GM18511 (cell line): ENCODE measurements at regions not wholly inside any gene's neighbourhood (a gene's known extent, or its start where the extent isn't known, plus 50 kb on each side); places are given as distances from the start of the nearest gene placed in this dataset.
"Not testable (repeated sequence)": the region's sequence is repeated elsewhere in the genome, so short reads cannot be mapped to it uniquely, and the experiment has no call there.

ENCODE experiments used
- ATAC-seq: cut with Tn5 transposase; IDR thresholded peaks from one replicate; pipeline ENCODE4 v1.9.1; 2021; ENCODE audit warnings: mild to moderate bottlenecking, moderate library complexity; ENCODE audit not compliant: unreplicated experiment

- ATAC-seq = no peak
These were observed 572.2 kb upstream of the SOX9 start for GRCh38 chr17:71548540-71549190.

DNA sequence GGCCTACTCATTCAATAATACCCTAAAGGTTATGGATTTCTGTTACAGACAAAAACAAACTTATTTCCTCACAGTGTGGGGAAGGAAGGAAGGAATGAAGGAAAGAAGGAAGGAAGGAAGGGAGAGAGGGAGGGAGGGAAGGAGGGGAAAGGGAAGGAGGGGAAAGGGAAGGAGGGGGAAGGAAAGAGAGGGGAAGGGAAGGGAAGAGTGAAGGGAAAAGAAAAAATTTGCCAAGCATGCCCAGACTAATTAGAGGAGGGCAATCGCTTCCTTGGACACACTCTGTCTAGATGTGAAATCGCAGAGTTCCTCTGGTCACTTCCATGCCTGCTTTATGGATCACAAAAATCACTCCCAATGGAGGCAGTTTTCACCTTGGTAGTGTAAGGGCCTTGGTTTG, 570.1 kb upstream of the SOX9 start:
- ATAC-seq = no peak

DNA sequence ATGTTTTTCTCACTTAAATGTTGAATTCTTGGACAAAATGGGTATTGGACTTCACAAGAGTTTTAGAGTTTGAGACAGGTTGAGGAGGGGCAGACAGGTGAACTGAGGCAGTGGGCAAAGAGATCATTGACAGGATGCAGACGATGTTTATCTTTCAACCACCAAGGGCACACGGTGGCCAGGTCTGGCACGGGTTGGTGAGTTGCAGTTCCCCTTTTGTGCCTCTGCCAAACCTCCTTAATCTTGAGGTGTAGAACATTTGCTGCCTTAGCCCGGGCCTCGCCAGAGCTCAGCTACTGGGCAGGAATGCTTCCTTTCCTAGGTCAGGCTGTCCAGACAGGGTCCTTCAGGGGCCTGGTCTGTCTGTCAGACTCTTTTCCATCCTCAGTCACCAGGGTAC, 567.4 kb upstream of the SOX9 start:
- ATAC-seq = no peak

DNA sequence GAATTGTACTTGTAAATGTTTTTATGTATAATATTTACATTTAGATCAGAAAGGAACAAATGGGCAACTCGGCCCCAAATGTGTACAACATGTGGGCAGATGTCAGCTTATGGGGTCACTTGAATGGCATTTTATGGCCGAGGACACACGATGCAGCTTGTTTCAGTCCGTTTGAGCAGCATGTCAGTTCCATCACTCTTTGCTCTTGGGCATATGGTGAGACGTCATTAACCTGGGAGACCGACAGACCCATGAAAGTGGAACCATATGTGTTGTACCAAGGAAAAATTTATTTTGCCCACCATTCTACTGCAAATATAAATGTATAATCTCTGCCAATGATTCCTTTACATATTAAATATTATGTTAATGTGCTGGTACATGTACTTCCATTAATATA, 561.9 kb upstream of the SOX9 start:
- ATAC-seq = no peak

DNA sequence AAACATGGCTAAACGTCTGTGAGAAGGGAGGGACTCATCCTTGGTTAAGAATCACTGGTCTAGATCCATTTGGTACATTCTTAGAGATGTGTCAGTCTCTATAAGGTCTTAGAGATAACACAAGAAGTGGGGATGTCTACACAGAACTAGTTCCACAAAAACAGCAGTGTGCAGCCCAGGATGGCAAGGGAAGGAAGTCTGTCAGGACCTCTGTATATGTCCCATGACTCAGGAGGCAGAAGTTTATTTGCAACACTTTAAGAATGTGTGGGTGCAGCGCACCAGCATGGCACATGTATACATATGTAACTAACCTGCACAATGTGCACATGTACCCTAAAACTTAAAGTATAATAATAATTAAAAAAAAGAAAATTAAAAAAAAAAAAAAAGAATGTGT, 548.5 kb upstream of the SOX9 start:
- ATAC-seq = no peak

- no peak for ATAC-seq
These were observed 542.4 kb upstream of the SOX9 start for GRCh38 chr17:71578446-71578845.

DNA sequence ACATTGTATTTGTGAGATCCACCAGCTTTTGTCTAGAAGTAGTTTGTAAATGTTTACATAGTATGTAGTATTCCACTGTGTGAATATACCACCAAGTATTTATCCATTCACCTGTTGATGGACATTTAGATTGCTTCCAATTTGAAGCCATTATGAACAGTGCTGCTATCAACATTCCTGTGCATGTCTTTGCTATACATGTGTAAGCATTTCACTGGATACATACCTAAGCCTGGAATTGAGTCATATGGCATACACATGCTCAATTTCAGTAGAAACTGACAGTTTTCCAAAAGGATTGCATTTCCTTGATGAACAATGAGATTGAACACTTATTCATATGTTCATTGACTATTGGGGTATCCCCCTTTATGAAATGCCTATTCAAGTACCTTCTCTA, 540.6 kb upstream of the SOX9 start:
- no peak for ATAC-seq

DNA sequence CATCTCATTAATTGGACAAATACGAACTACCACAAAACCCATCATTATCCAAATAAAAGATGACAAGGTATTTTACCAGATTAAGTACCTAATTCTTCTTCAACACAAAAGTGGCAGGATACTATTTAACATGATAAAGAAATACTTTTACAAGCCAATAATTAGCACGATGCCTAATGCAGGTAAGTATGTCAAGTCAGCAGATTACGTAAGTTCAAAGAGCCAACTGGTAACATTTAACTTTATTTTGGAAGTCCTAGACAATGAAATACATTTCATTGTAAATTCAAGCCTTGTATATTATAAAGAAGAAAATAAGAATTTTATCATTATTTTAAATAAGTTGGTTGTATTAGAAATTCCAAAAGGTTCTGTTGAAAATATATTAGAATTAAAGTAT, 535.3 kb upstream of the SOX9 start:
- no peak for ATAC-seq

DNA sequence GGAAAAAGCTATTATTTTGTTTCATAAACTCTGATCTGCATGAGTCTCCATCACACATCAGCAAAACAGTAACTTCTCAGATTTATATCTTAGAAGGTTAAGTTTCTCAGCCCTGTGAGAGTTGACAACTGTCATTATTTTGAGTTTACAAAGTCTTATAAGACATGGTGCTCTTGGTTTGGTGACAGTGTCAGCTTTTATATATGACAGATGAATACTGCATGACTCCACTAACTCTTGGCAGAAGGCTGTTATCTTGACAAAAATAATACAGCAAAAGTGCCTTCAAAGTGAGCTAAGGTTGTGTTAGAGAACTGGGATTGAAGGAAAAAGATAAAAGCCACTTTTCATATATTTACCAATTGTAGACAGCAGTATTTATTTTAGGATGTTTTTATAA, 528.4 kb upstream of the SOX9 start:
- no peak for ATAC-seq

DNA sequence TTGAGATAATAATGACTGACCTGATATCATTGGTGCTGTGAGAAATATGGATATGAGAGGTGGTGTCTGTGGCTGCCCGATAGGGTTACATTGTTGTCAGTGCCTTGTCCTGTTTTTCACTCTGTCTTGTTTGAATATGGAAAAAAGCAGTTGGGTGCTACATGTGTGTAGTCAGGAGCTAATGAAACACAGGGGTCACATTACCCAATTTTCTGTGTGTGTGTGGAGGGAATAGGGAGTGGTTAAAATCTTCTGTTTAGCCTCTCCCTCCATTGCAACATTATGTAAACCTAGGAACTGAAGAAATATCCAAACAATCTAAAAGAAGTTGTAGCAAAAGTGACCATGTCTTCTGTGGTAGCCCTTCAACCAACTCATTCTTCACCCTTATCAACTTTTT, 527.7 kb upstream of the SOX9 start:
- ATAC-seq = no peak

GRCh38 chr17:71599583-71599982, 521.2 kb upstream of the SOX9 start:
- not testable (repeated sequence) for ATAC-seq

- ATAC-seq = no peak
These were observed 520.6 kb upstream of the SOX9 start for GRCh38 chr17:71600137-71600789.

- no peak for ATAC-seq
These were observed 518.8 kb upstream of the SOX9 start for GRCh38 chr17:71601894-71602504.

GRCh38 chr17:71613996-71614395, 506.8 kb upstream of the SOX9 start:
- no peak for ATAC-seq

DNA sequence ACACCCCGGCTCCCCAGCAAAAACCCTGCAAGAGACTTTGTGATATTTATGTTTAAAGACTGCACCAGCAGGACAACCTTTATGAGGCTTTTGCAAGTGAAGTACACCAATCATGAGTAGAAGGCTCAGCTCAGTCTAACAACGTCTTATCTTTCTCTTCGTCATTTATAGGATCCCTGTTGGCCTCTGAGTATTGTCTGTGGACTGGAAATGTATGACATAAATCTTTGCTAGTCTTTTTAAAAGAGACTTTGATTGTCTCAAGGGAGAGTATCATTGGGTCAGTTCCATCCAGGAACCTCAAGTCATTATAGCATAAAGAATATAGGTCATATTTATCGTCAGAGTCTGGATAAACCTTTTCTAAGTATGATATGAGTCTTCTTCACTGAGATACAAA, 505.0 kb upstream of the SOX9 start:
- ATAC-seq = no peak

DNA sequence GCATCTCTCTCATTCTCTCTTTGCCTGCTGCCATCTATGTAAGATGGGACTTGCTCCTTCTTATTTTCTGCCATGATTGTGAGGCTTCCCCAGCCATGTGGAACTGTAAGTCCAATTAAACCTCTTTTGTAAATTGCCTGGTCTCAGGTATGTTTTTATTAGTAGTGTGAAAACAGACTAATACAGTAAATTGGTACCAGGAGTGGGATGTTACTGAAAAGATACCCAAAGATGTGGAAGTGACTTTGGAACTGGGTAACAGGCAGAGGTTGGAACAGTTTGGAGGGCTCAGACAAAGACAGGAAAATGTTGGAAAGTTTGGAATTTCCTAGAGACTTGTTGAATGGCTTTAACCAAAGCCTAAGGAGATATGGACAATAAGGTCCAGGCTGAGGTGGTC, 503.1 kb upstream of the SOX9 start:
- not testable (repeated sequence) for ATAC-seq

- ATAC-seq = no peak
These were observed 495.5 kb upstream of the SOX9 start for GRCh38 chr17:71625330-71625729.

GRCh38 chr17:71628306-71628705, 492.5 kb upstream of the SOX9 start:
- ATAC-seq = no peak

DNA sequence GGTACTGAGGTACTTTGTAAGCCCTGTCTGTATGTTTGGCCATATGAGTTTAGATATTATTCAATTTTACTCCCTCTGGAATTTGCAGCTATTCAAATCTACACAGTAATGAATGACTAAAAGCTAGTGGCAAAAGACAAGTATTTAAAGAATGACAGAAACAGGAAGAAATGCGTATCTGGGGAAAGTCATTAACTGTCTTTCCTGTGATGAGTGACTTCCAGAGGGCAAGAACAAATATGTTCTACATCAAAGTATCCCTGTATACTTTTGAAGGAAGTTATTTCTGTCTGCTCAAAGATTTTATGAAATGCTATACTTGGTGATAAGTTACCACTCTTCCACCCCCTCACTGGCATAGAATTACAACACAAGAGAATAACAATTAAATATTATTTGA, 489.3 kb upstream of the SOX9 start:
- ATAC-seq = no peak

- ATAC-seq = no peak
These were observed 488.5 kb upstream of the SOX9 start for GRCh38 chr17:71632328-71632727.

GRCh38 chr17:71633391-71633849, 487.4 kb upstream of the SOX9 start:
- no peak for ATAC-seq

DNA sequence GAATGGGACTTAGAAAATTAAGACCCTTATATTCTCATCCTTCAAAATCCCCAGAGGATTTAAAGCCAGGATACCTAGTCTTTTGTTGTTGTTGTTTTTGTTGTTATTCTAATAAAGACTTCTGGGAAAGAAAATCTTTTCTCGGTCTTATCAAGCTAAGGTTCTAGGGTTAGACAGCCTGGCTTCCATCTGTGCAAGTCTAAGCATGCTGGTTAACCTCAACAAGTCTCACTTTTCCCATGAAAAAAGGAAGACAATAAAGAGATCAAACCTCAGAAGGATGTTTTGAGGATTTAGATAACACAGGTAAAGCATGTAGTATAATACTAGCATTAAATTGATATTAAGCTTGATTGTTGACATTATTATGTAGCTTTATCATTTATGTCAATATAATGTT, 486.4 kb upstream of the SOX9 start:
- no peak for ATAC-seq
